Osteocyte (in vitro differentiated cells): ENCODE measurements at regions not wholly inside any gene's neighbourhood (a gene's known extent, or its start where the extent isn't known, plus 50 kb on each side); places are given as distances from the start of the nearest gene placed in this dataset.

ENCODE experiments used
- DNase-seq: peaks from one replicate; pipeline ENCODE4 v3.0.0; 2021; ENCODE audit warnings: mixed read lengths; ENCODE audit not compliant: unreplicated experiment; ENCODE audit errors: extremely low spot score
- H3K27ac Mint-ChIP-seq: one replicate; pipeline ENCODE4 v1.8.0; 2021; ENCODE audit warnings: mild to moderate bottlenecking, mixed read lengths; ENCODE audit not compliant: unreplicated experiment
- H3K27me3 Mint-ChIP-seq: one replicate; pipeline ENCODE4 v1.8.0; 2021; ENCODE audit warnings: mixed read lengths; ENCODE audit not compliant: unreplicated experiment
- H3K36me3 Mint-ChIP-seq: one replicate; pipeline ENCODE4 v1.8.0; 2021; ENCODE audit warnings: mixed read lengths; ENCODE audit not compliant: unreplicated experiment
- H3K4me1 Mint-ChIP-seq: one replicate; pipeline ENCODE4 v1.8.0; 2021; ENCODE audit warnings: mixed read lengths; ENCODE audit not compliant: unreplicated experiment
- H3K4me3 Mint-ChIP-seq: one replicate; pipeline ENCODE4 v1.8.0; 2021; ENCODE audit warnings: mild to moderate bottlenecking, moderate library complexity, mixed read lengths; ENCODE audit not compliant: unreplicated experiment
- H3K9me3 Mint-ChIP-seq: one replicate; pipeline ENCODE4 v1.8.0; 2021; ENCODE audit warnings: mixed read lengths; ENCODE audit not compliant: unreplicated experiment
- CTCF ChIP-seq: fragments of 200-600 bp; sonication (generic); IDR thresholded peaks from 2 replicates; pipeline ENCODE4 v1.5.0; 2021; ENCODE audit warnings: antibody characterized with exemption, mild to moderate bottlenecking, moderate library complexity

- Mint-ChIP-seq H3K4me1 (no peaks in the 10 kb centered on the region), H3K4me3 (no peak overlapping the region), H3K27me3 (peaks cover 32% of the 10 kb centered on the region), H3K36me3 (no peaks in the 10 kb centered on the region), H3K27ac (no peak overlapping the region), H3K9me3 (no peaks in the 10 kb centered on the region)
- no peak for DNase-seq
- TF ChIP-seq CTCF, result no peak
These were observed 136.7 kb upstream of the MYCN start for GRCh38 chr2:15803543-15804245.

GRCh38 chr2:15804246-15804619, 136.1 kb upstream of the MYCN start:
- no peak for TF ChIP-seq CTCF
- no peaks in the 10 kb centered on the region for H3K4me1 Mint-ChIP-seq
- H3K9me3 Mint-ChIP-seq, result no peaks in the 10 kb centered on the region
- no peak overlapping the region for H3K27ac Mint-ChIP-seq
- peaks cover 33% of the 10 kb centered on the region for H3K27me3 Mint-ChIP-seq
- H3K36me3 Mint-ChIP-seq, result no peaks in the 10 kb centered on the region
- no peak for DNase-seq
- no peak overlapping the region for H3K4me3 Mint-ChIP-seq

- no peak for DNase-seq
- no peaks in the 10 kb centered on the region for H3K36me3 Mint-ChIP-seq
- TF ChIP-seq CTCF, result no peak
- H3K4me3 Mint-ChIP-seq, result no peak overlapping the region
- no peaks in the 10 kb centered on the region for H3K4me1 Mint-ChIP-seq
- peaks cover 33% of the 10 kb centered on the region for H3K27me3 Mint-ChIP-seq
- no peak overlapping the region for H3K27ac Mint-ChIP-seq
- no peaks in the 10 kb centered on the region for H3K9me3 Mint-ChIP-seq
These were observed 135.7 kb upstream of the MYCN start for GRCh38 chr2:15804691-15805090.

GRCh38 chr2:15805206-15805605, 135.1 kb upstream of the MYCN start:
- H3K4me3 Mint-ChIP-seq, result no peak overlapping the region
- no peaks in the 10 kb centered on the region for H3K36me3 Mint-ChIP-seq
- no peak for DNase-seq
- peaks cover 38% of the 10 kb centered on the region for H3K27me3 Mint-ChIP-seq
- no peak overlapping the region for H3K27ac Mint-ChIP-seq
- H3K4me1 Mint-ChIP-seq, result no peaks in the 10 kb centered on the region
- no peak for TF ChIP-seq CTCF
- no peaks in the 10 kb centered on the region for H3K9me3 Mint-ChIP-seq

GRCh38 chr2:15805772-15806171, 134.6 kb upstream of the MYCN start:
- Mint-ChIP-seq H3K27me3 (peaks cover 39% of the 10 kb centered on the region), H3K36me3 (no peaks in the 10 kb centered on the region), H3K9me3 (no peaks in the 10 kb centered on the region), H3K27ac (no peak overlapping the region), H3K4me1 (no peaks in the 10 kb centered on the region), H3K4me3 (no peak overlapping the region)
- DNase-seq, result no peak
- TF ChIP-seq CTCF, result no peak
